ENCODE measurements at regions not wholly inside any gene's neighbourhood (a gene's known extent, or its start where the extent isn't known, plus 50 kb on each side); places are given as distances from the start of the nearest gene placed in this dataset.

DNA sequence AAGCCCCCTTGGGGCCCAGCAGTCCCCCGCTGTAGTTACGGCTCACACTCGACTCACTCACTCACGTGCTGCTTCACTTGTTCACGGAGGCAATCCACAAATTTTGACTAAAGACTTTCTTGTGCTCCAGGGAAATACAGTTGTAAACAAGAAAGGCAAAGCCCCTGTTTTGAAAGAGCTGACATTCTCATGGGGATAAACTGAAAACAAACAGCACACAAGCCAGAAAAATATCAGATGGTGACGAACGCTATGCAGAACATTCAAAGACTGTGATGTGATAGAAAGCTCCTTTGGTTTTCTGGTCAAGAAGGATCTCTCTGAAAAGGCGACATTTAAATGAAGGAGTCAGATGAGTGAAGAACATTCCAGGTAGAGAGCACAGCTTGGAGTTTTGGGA, 385.3 kb upstream of the SMIM21 start:
- TF ChIP-seq, protein P1, sequence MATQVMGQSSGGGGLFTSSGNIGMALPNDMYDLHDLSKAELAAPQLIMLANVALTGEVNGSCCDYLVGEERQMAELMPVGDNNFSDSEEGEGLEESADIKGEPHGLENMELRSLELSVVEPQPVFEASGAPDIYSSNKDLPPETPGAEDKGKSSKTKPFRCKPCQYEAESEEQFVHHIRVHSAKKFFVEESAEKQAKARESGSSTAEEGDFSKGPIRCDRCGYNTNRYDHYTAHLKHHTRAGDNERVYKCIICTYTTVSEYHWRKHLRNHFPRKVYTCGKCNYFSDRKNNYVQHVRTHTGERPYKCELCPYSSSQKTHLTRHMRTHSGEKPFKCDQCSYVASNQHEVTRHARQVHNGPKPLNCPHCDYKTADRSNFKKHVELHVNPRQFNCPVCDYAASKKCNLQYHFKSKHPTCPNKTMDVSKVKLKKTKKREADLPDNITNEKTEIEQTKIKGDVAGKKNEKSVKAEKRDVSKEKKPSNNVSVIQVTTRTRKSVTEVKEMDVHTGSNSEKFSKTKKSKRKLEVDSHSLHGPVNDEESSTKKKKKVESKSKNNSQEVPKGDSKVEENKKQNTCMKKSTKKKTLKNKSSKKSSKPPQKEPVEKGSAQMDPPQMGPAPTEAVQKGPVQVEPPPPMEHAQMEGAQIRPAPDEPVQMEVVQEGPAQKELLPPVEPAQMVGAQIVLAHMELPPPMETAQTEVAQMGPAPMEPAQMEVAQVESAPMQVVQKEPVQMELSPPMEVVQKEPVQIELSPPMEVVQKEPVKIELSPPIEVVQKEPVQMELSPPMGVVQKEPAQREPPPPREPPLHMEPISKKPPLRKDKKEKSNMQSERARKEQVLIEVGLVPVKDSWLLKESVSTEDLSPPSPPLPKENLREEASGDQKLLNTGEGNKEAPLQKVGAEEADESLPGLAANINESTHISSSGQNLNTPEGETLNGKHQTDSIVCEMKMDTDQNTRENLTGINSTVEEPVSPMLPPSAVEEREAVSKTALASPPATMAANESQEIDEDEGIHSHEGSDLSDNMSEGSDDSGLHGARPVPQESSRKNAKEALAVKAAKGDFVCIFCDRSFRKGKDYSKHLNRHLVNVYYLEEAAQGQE (IDR thresholded peaks at IDR 0.05; ENCODE audit: low read depth) = no peak
- no peak for TF ChIP-seq FOXM1 (IDR thresholded peaks at IDR 0.05; ENCODE audit: borderline replicate concordance, low read depth)
- TF ChIP-seq, protein P2, sequence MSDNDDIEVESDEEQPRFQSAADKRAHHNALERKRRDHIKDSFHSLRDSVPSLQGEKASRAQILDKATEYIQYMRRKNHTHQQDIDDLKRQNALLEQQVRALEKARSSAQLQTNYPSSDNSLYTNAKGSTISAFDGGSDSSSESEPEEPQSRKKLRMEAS (IDR thresholded peaks at IDR 0.05) = no peak
- no peak for TF ChIP-seq YY1 (IDR thresholded peaks at IDR 0.05; ENCODE audit: low read depth)
- TF ChIP-seq EGR1 (IDR thresholded peaks at IDR 0.05) = no peak
- TF ChIP-seq EP300 (IDR thresholded peaks at IDR 0.05; ENCODE audit: borderline replicate concordance) = no peak
- TF ChIP-seq TEAD4 (IDR thresholded peaks at IDR 0.05) = no peak
- TF ChIP-seq CEBPB (IDR thresholded peaks at IDR 0.05) = no peak
- TF ChIP-seq, protein P3, sequence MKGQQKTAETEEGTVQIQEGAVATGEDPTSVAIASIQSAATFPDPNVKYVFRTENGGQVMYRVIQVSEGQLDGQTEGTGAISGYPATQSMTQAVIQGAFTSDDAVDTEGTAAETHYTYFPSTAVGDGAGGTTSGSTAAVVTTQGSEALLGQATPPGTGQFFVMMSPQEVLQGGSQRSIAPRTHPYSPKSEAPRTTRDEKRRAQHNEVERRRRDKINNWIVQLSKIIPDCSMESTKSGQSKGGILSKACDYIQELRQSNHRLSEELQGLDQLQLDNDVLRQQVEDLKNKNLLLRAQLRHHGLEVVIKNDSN (IDR thresholded peaks at IDR 0.05) = no peak
- no peak for TF ChIP-seq TAF1 (IDR thresholded peaks at IDR 0.05; ENCODE audit: low read depth)
- TF ChIP-seq NFIC (IDR thresholded peaks at IDR 0.05) = no peak
- no peak for TF ChIP-seq RAD21 (IDR thresholded peaks at IDR 0.05; ENCODE audit: low read depth)
- TF ChIP-seq ZBTB7A (IDR thresholded peaks at IDR 0.05; ENCODE audit: low read depth) = no peak
- no peak for TF ChIP-seq CREB1 (IDR thresholded peaks at IDR 0.05; ENCODE audit: low read depth)
- no peak for TF ChIP-seq TCF12 (IDR thresholded peaks at IDR 0.05; ENCODE audit: low read depth)

DNA sequence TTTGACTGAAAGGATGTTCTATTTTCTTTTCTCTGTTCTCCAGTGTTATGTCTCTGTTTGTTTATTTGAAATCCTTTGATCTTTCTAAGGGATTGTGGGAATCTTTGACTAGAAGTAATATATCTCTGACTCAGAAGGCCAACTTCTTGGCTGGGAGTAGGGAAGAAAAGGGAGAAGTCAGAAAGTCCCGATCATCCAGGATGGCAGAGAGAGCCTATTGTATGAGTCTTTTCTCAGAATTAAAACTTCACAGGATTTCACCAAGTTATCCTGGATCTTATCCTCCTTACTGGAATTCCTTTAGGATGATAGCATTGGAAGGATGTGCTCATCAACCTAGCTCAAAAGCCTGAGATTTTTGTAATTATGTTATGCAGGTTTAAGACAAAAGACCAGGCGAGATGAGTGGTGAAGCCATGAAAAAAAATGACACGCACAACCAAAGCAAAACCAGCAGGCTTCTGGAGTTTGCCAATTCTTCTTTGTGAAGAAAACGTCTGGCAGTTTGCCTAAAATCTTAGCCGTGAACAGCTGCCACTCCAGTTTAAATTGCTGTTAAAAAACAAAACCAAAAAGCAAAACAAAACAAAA, 383.6 kb upstream of the SMIM21 start:
- TF ChIP-seq TCF12 (IDR thresholded peaks at IDR 0.05; ENCODE audit: low read depth) (no peak), EP300 (IDR thresholded peaks at IDR 0.05; ENCODE audit: borderline replicate concordance) (no peak), YY1 (IDR thresholded peaks at IDR 0.05; ENCODE audit: low read depth) (no peak), RAD21 (IDR thresholded peaks at IDR 0.05; ENCODE audit: low read depth) (no peak), CEBPB (IDR thresholded peaks at IDR 0.05) (no peak), FOXM1 (IDR thresholded peaks at IDR 0.05; ENCODE audit: borderline replicate concordance, low read depth) (no peak), TEAD4 (IDR thresholded peaks at IDR 0.05) (no peak), CREB1 (IDR thresholded peaks at IDR 0.05; ENCODE audit: low read depth) (no peak)
- TF ChIP-seq, protein P1 (IDR thresholded peaks at IDR 0.05; ENCODE audit: low read depth) = no peak
- TF ChIP-seq, protein P2 (IDR thresholded peaks at IDR 0.05) = no peak

DNA sequence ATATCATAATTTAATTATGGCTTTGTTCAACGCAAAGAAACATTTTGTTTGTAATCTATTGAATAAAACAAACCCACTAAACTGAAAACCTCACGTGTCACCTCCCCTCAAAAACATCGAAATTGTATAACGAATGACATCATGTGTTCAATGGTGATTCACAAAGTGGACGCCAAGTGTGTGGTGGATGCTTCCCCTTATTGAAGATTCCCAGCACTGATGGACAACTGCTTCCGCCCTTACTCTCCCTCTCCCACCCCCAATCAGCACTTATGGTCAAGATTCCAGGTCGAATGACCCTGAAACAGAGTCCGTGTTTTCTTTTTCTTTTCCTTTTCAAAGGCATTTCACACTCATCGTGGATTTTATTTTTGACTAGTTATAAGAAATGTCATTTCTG, 383.0 kb upstream of the SMIM21 start:
- TF ChIP-seq, protein P1 (IDR thresholded peaks at IDR 0.05; ENCODE audit: low read depth) = no peak
- TF ChIP-seq, protein P2 (IDR thresholded peaks at IDR 0.05) = no peak
- TF ChIP-seq EP300 (IDR thresholded peaks at IDR 0.05; ENCODE audit: borderline replicate concordance) = no peak
- TF ChIP-seq TAF1 (IDR thresholded peaks at IDR 0.05; ENCODE audit: low read depth) = no peak
- TF ChIP-seq FOXM1 (IDR thresholded peaks at IDR 0.05; ENCODE audit: borderline replicate concordance, low read depth) = no peak
- TF ChIP-seq, protein P3 (IDR thresholded peaks at IDR 0.05) = no peak
- no peak for TF ChIP-seq CEBPB (IDR thresholded peaks at IDR 0.05)
- no peak for TF ChIP-seq EGR1 (IDR thresholded peaks at IDR 0.05)
- no peak for TF ChIP-seq YY1 (IDR thresholded peaks at IDR 0.05; ENCODE audit: low read depth)

DNA sequence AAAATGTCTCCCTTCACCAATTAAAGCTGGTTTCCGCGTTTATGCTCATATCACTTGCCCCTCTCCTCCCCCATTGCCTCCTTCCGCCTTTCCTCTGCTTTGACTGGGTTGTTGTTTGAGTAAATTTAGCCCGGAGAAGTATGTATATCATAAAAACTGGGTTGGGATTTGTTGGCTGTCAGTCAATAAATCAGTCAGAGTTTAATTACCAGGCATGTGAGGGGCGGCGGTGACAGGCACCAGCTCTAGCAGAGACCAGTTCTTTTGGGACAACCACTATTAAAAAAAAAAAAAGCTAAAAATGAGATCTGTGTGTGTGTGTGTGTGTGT, 382.4 kb upstream of the SMIM21 start:
- TF ChIP-seq, protein P2 (IDR thresholded peaks at IDR 0.05) = no peak
- TF ChIP-seq, protein P1 (IDR thresholded peaks at IDR 0.05; ENCODE audit: low read depth) = no peak
- TF ChIP-seq RAD21 (IDR thresholded peaks at IDR 0.05; ENCODE audit: low read depth) (no peak), FOXM1 (IDR thresholded peaks at IDR 0.05; ENCODE audit: borderline replicate concordance, low read depth) (no peak), EP300 (IDR thresholded peaks at IDR 0.05; ENCODE audit: borderline replicate concordance) (no peak), ZBTB7A (IDR thresholded peaks at IDR 0.05; ENCODE audit: low read depth) (no peak), TCF12 (IDR thresholded peaks at IDR 0.05; ENCODE audit: low read depth) (no peak), NFIC (IDR thresholded peaks at IDR 0.05) (no peak), YY1 (IDR thresholded peaks at IDR 0.05; ENCODE audit: low read depth) (no peak), EGR1 (IDR thresholded peaks at IDR 0.05) (no peak), CEBPB (IDR thresholded peaks at IDR 0.05) (no peak), TEAD4 (IDR thresholded peaks at IDR 0.05) (no peak)
- TF ChIP-seq, protein P3 (IDR thresholded peaks at IDR 0.05) = no peak

All from Ishikawa (cell line).